Stimulated activated effector memory CD8-positive, alpha-beta T cell treated with anti-CD3 and anti-CD28 coated beads, Interleukin-12 subunit alpha, Interleukin-12 subunit beta, amount 100 ng/mL, for 72 hours (primary cell): ENCODE measurements at regions not wholly inside any gene's neighbourhood (a gene's known extent, or its start where the extent isn't known, plus 50 kb on each side); places are given as distances from the start of the nearest gene placed in this dataset.
"Not testable (repeated sequence)": the region's sequence is repeated elsewhere in the genome, so short reads cannot be mapped to it uniquely, and the experiment has no call there.

Source experiments
- ATAC-seq: fragments of 150-1000 bp; cut with Tn5 transposase; 2 replicates; pipeline ENCODE4 v1.10.0; 2021
- DNase-seq, 2 donors: peaks; one replicate each; pipeline ENCODE4 v3.0.0; 2021 to 2022; ENCODE audit warnings: low spot score in 2 of 2
- H3K27ac Mint-ChIP-seq: one replicate; pipeline ENCODE4 v1.8.0; 2022; ENCODE audit warnings: mild to moderate bottlenecking, mixed read lengths
- H3K36me3 Mint-ChIP-seq: one replicate; pipeline ENCODE4 v1.8.0; 2022; ENCODE audit warnings: mild to moderate bottlenecking, mixed read lengths
- H3K4me1 Mint-ChIP-seq: one replicate; pipeline ENCODE4 v1.8.0; 2022; ENCODE audit warnings: mixed read lengths
- H3K4me3 Mint-ChIP-seq: one replicate; pipeline ENCODE4 v1.8.0; 2022; ENCODE audit warnings: mild to moderate bottlenecking, mixed read lengths
- H3K9me3 Mint-ChIP-seq: one replicate; pipeline ENCODE4 v1.8.0; 2022; ENCODE audit warnings: mixed read lengths

DNA sequence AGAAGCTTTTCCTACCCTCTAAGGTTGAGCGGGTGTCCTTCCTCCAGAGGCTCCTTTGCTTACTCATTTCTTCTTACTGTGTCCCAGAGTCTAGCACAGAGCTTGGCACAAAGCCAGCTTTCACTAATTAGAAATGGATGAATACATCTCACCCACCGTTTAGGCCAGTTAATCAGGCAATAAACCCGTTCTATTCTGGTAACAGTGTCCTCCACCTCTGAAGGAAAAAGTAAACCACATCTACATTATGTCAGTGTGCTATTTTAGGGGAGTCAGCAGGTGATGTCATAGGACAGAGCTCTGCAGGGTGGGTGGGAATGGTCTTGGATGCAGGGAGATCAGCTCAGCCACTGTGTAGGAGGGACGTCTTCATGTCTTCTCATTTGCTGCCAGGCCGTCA is 109.2 kb downstream of the OSTF1 start:
- DNase-seq (no peak), ATAC-seq (no peak)
- H3K9me3 Mint-ChIP-seq: no peaks in the 10 kb centered on the region
- H3K4me3 Mint-ChIP-seq: no peak overlapping the region
- H3K4me1 Mint-ChIP-seq: no peaks in the 10 kb centered on the region
- peaks cover 5% of the 10 kb centered on the region for H3K36me3 Mint-ChIP-seq
- peak overlapping the region; percentile 72 for H3K27ac Mint-ChIP-seq

DNA sequence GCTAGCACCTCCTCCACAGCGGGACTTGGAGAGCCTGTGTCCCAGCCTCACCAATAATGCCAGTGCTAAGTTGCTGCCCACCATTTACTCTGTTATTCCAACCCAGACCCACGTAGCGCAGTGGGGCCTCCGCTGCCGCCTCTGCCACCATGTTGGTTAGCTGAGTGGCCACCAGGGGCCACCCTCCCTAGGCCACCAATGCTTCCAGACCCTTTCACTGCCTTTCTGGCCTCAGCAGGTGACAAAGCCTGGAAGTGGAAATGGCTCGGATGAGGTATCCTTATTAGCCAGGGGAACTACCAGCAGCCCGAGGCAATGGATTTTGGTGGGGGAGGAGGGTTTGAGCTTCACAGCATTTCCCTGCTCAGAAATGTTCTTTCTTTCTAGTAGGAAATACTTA is 110.1 kb downstream of the OSTF1 start:
- Mint-ChIP-seq H3K4me3 (no peak overlapping the region), H3K27ac (no peak overlapping the region), H3K9me3 (no peaks in the 10 kb centered on the region), H3K4me1 (no peaks in the 10 kb centered on the region), H3K36me3 (peaks cover 5% of the 10 kb centered on the region)
- DNase-seq (no peak), ATAC-seq (no peak)

DNA sequence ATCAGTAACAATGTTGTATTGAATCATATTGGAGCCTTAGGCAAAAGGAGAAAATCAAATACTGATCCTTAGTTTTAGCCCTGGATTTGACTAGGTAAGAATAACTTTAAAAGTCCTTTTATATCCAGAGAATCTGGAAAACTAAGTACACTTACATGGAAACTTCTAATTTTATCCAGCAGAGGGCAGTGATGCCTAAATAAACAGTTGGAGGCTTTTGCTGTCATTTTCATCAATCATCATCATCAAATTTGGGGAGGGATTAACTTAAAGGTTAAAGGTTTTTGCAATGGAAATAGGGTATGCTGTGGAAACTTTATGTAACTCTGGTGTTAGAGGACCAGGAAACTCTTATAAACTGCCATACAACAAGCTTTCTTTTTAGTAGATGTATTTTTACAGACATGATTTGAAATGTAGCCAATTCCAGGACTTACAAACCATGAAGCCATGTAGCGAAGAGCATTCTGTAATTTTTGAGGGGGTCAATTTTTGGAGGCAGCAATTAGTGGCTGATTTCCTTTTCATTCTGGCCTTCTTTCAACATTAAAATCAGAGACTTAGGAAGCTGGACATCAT is 112.7 kb downstream of the OSTF1 start:
- H3K4me3 Mint-ChIP-seq: no peak overlapping the region
- H3K27ac Mint-ChIP-seq: no peak overlapping the region
- H3K4me1 Mint-ChIP-seq: no peaks in the 10 kb centered on the region
- ATAC-seq: no peak
- no peak for DNase-seq
- no peaks in the 10 kb centered on the region for H3K9me3 Mint-ChIP-seq
- H3K36me3 Mint-ChIP-seq: no peaks in the 10 kb centered on the region

DNA sequence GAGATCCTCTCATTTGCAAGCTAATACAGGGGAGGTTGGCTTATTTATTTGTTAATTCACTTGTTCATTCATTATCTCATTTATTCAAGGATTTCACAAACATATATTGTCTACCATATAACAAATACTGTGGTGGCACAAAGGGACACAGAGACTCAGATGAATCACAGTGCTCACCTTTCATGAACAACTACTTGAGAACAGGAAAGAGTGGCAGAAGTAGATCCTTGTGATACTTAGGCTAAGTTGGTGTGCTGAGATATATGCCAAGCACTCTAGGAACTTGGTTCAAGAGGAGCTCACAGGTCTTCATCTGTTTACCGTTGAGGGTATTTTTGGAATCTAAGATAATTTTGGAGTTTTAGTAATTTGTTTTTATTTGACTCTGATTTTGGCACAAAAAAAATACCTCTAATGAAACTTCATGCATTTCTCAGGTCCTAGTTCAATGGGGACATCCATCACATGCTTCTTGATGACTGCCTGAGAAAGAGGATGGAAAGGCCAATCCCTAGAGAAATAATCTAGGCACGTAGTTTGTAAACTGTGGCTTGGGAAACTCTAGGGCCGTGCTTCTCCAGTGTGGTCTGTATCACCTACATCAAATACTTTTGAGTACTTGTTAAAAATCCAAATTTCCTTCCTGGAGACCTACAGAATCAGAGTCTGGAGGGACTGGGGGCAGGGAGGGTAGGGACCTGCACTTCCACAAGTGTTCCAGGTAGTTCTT is 113.3 kb downstream of the OSTF1 start:
- H3K4me1 Mint-ChIP-seq: no peaks in the 10 kb centered on the region
- no peaks in the 10 kb centered on the region for H3K36me3 Mint-ChIP-seq
- ATAC-seq (no peak), DNase-seq (no peak)
- H3K4me3 Mint-ChIP-seq: no peak overlapping the region
- H3K9me3 Mint-ChIP-seq: no peaks in the 10 kb centered on the region
- H3K27ac Mint-ChIP-seq: no peak overlapping the region

DNA sequence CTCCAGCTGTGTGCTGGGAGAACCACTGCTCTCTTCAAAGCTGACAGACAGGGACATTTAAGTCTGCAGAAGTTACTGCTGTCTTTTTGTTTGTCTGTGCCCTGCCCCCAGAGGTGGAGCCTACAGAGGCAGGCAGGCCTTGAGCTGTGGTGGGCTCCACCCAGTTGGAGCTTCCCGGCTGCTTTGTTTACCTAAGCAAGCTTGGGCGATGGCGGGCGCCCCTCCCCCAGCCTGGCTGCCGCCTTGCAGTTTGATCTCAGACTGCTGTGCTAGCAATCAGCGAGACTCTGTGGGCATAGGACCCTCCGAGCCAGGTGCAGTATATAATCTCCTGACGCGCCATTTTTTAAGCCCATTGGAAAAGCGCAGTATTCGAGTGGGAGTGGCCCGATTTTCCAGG is 119.7 kb downstream of the OSTF1 start:
- ATAC-seq, H3K4me1 Mint-ChIP-seq: not testable (repeated sequence)

DNA sequence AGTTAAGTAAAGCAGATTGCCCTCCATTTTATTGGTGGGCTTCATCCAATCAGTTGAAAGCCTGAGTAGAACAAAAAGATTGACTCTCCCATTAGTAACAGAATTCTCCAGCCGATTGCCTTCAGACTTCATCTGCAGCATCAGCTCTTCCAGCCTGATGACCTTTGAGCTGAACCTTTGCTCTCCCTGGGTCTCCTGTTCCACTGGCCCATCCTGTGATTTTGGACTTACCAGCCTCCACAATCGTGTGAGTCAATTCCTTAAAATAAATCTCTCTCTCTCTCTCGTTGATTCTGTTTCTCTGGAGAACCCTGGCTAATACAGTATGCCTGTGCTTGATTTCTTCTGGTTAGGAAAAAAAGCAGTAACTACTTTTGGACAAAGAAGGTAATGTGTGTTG is 121.9 kb downstream of the OSTF1 start:
- H3K4me3 Mint-ChIP-seq: no peak overlapping the region

More for the DNA sequence above, 119.7 kb downstream of the OSTF1 start:
- not testable (repeated sequence) for H3K4me3 Mint-ChIP-seq, H3K27ac Mint-ChIP-seq, DNase-seq, H3K9me3 Mint-ChIP-seq, H3K36me3 Mint-ChIP-seq

DNA sequence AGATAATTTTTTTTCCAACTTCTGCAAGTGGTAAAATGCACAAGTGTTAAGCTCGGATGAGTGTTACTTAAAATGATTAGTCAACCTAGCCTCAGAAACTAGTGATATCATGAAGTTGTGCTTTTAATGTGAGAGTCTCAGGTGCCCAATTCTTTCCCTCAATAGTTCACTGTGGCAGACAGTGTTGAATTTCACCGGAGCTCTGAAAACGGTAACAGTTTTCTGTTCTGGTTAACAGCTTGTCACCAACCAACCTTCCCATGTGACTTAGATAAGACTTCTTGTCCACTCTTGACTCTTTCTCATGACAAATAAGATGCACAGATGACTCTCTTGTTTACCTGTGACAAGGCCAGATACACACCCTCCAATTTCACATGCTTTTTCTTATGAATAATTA is 125.5 kb downstream of the OSTF1 start:
- Mint-ChIP-seq H3K4me1 (peaks cover 6% of the 10 kb centered on the region), H3K36me3 (peaks cover 6% of the 10 kb centered on the region), H3K9me3 (no peaks in the 10 kb centered on the region), H3K4me3 (no peak overlapping the region), H3K27ac (peak overlapping the region; percentile 9)
- DNase-seq: no peak
- ATAC-seq: peak; percentile 82

More for the DNA sequence above, 121.9 kb downstream of the OSTF1 start:
- DNase-seq: no peak
- no peak for ATAC-seq
- H3K27ac Mint-ChIP-seq: no peak overlapping the region
- peaks cover 6% of the 10 kb centered on the region for H3K36me3 Mint-ChIP-seq
- H3K4me1 Mint-ChIP-seq: peaks cover 6% of the 10 kb centered on the region
- no peaks in the 10 kb centered on the region for H3K9me3 Mint-ChIP-seq

DNA sequence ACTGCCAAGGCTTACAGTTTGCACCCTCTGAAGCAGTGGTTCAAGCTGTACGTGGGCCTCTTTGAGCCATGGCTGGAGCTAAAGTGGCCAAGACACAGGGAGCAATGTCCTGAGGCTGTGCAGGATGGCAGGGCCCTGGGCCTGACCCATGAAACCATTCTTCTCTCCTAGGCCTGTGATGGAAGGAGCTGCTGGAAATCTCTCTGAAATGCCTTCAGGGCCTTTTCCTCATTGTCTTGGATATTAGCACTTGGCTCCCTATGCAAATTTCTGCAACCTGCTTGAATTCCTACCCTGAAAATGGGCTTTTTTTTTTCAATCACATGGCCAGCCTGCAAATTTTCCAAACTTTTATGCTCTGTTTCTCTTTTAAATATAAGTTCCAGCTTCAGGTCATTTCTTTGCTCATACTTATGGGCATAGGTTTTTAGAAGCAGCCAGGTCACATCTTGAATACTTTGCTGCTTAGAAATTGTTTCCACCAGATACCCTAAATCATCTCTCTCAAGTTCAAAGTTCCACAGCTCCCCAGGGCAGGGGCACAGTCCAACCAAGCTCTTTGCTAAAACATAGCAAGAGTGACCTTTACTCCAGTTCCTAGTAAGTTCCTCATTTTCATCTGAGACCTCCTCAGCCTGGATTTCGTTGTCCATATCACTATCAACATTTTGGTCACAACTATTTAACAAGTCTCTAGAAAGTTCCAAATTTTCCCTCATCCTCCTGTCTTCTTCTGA is 138.3 kb downstream of the OSTF1 start:
- Mint-ChIP-seq H3K4me3 (no peak overlapping the region), H3K36me3 (no peaks in the 10 kb centered on the region), H3K4me1 (no peaks in the 10 kb centered on the region), H3K27ac (no peak overlapping the region), H3K9me3 (peaks cover 2% of the 10 kb centered on the region)
- ATAC-seq: no peak
- no peak for DNase-seq

DNA sequence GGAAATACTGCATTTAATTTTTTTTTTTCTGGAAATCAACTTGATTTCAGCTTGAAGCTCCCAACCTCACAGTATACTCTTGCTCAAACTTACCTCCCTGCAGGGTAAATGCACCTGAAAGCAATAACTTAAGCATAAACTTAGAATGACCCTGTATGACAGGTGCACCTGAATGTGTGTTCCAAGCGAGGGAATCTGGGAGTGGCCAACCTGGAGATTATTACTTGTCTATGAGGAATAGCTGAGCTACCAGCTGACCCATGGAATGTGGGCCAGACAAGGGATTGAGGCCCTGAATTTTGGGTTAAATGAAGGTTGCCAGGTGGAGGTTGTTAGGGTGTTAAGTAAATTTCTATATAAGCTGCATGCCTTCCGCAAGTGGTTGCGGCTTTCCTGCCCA is 140.6 kb downstream of the OSTF1 start:
- H3K9me3 Mint-ChIP-seq: peaks cover 2% of the 10 kb centered on the region
- DNase-seq: no peak
- no peak overlapping the region for H3K27ac Mint-ChIP-seq
- no peaks in the 10 kb centered on the region for H3K36me3 Mint-ChIP-seq
- no peaks in the 10 kb centered on the region for H3K4me1 Mint-ChIP-seq
- H3K4me3 Mint-ChIP-seq: no peak overlapping the region
- ATAC-seq: no peak

DNA sequence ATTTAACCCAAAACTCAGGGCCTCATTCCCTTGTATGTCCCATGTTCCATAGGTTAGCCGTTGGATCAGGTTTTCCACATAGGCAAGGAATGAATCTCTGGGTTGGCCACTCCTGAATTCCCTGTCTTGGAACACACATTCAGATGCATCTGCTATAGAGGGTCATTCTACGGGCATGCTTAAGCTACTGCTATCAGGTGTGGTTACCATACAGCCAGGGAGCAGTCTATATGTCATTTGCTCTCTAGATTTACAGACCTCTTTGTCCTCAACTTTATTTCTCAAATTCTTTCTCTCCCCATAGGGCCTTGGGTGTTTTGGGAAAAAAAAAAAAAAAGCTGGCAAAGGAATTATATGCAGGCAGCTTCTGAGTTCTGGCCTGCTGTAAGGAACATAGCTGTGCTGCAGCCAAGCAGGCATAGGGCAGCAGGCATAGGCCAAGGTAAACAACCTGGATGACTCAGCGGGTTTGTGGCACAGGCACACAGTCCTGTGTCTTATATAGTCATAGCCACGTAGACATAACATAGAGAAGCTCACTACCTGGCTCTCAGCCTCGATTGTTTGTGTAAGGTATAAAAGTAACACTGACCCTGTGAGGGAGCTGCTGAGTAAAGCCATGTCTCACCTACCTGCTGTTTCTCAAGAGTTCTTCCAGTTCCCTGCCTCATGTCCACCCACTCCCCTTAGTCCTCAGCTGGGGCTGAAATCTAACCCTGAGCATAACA is 141.5 kb downstream of the OSTF1 start:
- DNase-seq (no peak), ATAC-seq (peak; percentile 73)
- no peaks in the 10 kb centered on the region for H3K36me3 Mint-ChIP-seq
- H3K9me3 Mint-ChIP-seq: no peaks in the 10 kb centered on the region
- H3K4me1 Mint-ChIP-seq: no peaks in the 10 kb centered on the region
- H3K4me3 Mint-ChIP-seq: no peak overlapping the region
- H3K27ac Mint-ChIP-seq: no peak overlapping the region

DNA sequence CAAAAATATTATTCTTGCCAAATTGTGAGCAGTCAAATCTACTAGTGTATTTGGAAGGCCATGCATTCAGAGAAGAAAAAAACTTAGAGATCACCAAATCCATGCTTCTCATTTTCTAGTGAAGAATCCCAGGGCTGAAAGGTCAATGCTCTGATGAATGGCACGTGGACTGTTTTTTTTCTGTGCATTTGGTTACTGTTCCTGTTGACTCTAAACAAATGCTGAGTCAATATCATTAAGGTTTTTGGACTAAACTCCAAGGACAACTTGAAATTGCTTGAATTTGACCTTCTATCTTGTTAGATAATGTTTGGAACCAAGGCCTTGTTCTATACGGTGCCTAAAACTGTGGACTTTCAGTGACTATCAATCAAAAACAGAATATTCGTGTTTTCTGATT is 142.2 kb downstream of the OSTF1 start:
- H3K36me3 Mint-ChIP-seq: no peaks in the 10 kb centered on the region
- no peaks in the 10 kb centered on the region for H3K4me1 Mint-ChIP-seq
- H3K9me3 Mint-ChIP-seq: no peaks in the 10 kb centered on the region
- H3K4me3 Mint-ChIP-seq: no peak overlapping the region
- H3K27ac Mint-ChIP-seq: no peak overlapping the region
- ATAC-seq (no peak), DNase-seq (no peak)

DNA sequence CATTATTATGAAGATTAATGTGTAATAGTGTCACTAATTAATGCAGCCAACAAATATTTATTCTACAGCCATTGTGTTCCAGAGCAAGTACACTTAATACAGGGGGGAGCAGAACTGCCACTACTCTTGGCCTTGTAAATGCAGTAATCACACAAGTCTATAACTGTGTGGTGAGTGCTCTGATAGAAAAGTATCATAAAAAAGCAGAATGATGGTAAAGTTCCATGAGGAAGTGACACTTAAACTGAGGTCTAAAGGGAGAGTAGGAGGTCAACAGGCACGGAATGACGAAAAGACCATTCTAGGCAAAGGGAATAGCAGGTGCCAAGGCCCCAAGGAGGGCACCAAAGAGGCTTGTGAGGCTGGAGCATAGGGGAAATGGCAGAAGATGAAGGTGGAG is 142.9 kb downstream of the OSTF1 start:
- DNase-seq (no peak), ATAC-seq (no peak)
- Mint-ChIP-seq H3K4me3 (no peak overlapping the region), H3K27ac (no peak overlapping the region), H3K36me3 (no peaks in the 10 kb centered on the region), H3K9me3 (no peaks in the 10 kb centered on the region), H3K4me1 (no peaks in the 10 kb centered on the region)

DNA sequence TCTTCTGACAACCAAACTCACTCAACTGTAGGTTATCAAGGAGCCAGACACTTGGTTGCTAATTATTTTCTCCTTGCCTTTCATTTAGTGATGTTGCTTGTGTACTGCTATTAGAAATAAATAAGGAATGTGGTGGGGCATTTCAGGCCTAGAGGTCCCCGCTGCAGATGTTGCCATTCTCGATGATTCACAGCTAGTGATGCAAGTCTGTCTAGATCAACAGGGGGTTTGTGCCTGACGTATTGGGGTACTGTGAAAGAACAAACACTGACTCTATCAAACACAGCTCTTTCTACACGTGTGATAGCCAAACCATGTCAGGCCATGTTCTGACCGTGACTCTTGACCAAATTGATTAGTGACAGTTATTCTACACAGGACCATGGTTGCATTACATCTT is 144.7 kb downstream of the OSTF1 start:
- H3K27ac Mint-ChIP-seq: no peak overlapping the region
- DNase-seq (no peak), ATAC-seq (no peak)
- H3K4me3 Mint-ChIP-seq: no peak overlapping the region
- H3K36me3 Mint-ChIP-seq: no peaks in the 10 kb centered on the region
- H3K4me1 Mint-ChIP-seq: no peaks in the 10 kb centered on the region
- no peaks in the 10 kb centered on the region for H3K9me3 Mint-ChIP-seq

DNA sequence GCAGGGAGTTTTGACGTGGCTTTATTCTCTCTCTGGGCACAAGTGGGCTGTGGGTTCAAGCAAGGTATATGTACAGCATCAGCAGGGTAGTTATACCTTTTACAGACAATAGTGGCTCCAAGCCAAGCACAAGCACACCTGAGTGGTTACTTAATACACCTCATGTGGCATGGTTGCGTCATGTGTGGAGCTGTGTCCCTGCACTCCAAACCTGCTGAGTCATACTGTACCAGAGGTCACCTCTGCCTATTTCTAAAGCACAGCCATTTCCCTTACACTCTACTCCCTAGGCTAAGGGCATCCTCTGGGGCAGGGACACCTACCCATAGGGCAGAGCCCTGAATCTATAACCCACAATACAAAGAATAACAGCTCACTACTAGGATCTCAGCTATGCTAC is 147.3 kb downstream of the OSTF1 start:
- Mint-ChIP-seq H3K36me3 (no peaks in the 10 kb centered on the region), H3K9me3 (no peaks in the 10 kb centered on the region), H3K4me3 (no peak overlapping the region), H3K27ac (no peak overlapping the region), H3K4me1 (no peaks in the 10 kb centered on the region)
- ATAC-seq: no peak
- no peak for DNase-seq

DNA sequence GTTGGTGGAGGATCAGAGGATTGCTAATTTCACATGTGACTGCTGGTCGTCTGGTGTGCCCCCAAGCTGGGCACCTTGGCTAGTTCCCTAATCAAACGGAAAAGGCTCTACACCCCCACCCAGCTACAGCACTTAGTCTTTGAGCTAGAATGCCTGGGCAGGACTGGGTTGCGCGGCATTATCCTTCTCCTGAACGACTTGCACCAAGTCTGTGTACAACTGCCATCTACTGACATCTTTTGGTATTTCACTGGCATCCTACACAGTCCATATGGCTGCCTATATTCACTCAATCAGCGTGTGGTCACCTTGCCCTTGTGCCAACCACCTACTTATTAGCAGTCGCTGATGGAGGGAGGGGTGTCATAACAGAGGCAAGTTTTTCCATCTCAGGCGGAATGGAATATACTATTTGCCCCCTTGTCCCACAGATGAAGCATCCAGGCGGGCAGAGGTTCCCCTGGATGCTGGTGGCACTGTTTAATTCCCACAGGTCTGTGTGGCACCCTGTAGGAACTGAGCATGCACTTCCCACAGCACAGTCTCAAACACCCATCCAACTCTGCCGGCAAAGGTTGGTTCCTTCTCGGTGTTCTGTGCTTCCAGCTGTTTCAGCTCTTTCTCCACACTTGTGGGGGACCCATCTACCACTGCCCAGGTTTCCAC is 150.1 kb downstream of the OSTF1 start:
- Mint-ChIP-seq H3K4me1 (no peaks in the 10 kb centered on the region), H3K36me3 (no peaks in the 10 kb centered on the region), H3K9me3 (no peaks in the 10 kb centered on the region), H3K4me3 (no peak overlapping the region), H3K27ac (no peak overlapping the region)
- peak; percentile 90 for ATAC-seq
- DNase-seq: peak; percentile 25 to 61
